ENCODE measurements at regions not wholly inside any gene's neighbourhood (a gene's known extent, or its start where the extent isn't known, plus 50 kb on each side); places are given as distances from the start of the nearest gene placed in this dataset.
A peak's percentile ranks its signal among the peaks of the same experiment; 100 is the strongest.

DNA sequence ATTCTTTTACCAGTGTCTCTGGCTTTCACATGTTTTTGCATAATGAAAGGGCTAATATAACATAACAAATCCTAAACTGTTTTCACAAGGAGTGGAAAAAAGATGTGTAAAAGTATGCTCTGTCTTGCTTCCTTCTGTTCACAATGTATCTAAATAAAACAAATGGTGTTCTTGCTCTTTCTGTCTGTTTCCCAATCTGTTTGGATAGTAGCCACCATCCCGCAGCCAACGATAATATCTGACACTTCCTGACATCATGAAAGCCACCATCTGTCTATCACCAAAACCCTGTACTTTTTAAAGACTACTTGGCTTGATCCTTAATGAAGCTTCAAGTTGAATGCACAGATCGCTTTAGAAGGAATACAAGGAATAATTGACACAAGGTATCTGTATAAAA lies 246.2 kb downstream of the ETV1 start:
- Histone ChIP-seq H3F3A (ENCODE audit: insufficient read depth) (peaks cover 14% of the 10 kb centered on the region; the same call in 1 of the 2 replicates), H3K9me2 (ENCODE audit: insufficient read depth) (no peaks in the 10 kb centered on the region; the same call in 1 of the 2 replicates), H3K79me2 (ENCODE audit: insufficient read depth) (no peaks in the 10 kb centered on the region), H3K9ac (no peak overlapping the region), H3K9me3 (ENCODE audit: low read depth) (no peaks in the 10 kb centered on the region), H3K4me3 (no peak overlapping the region), H3K4me1 (ENCODE audit: insufficient read depth) (peaks cover 23% of the 10 kb centered on the region), H3K36me3 (ENCODE audit: low read depth) (no peaks in the 10 kb centered on the region), H3K27me3 (replicated peaks; ENCODE audit: insufficient read depth) (no peaks in the 10 kb centered on the region), H3K27ac (no peak overlapping the region), H3K4me2 (ENCODE audit: unreplicated experiment) (no peak overlapping the region), H2AFZ (peak overlapping the region; percentile 61), H4K20me1 (ENCODE audit: insufficient read depth) (no peaks in the 10 kb centered on the region)
- DNase-seq: peak; percentile 9
- in situ Hi-C loops (cut with MboI): loop anchor here (25.0 kb wide), 1 partner anchor 944 kb away; no protein-coding TSS in a partner anchor
- TF ChIP-seq EZH2 (IDR thresholded peaks at IDR 0.05; ENCODE audit: insufficient read depth, poor library complexity, severe bottlenecking) (no peak), EZH2phosphoT487 (IDR thresholded peaks at IDR 0.05; ENCODE audit: insufficient read depth, low read depth) (no peak)
- 33 to 41% methylated on average over 3 of the region's 3 CpGs for WGBS, 2 experiments (ENCODE audit: low coverage in 1 of 2, low lambda C conversion rate in 2 of 2, missing lambda C conversion rate in 2 of 2)

GRCh38 chr7:13745530-13745929 lies 243.9 kb downstream of the ETV1 start:
- 93 to 97% methylated on average over 1 of the region's 1 CpG for WGBS, 2 experiments (ENCODE audit: low coverage in 1 of 2, low lambda C conversion rate in 2 of 2, missing lambda C conversion rate in 2 of 2)
- no peak for DNase-seq

DNA sequence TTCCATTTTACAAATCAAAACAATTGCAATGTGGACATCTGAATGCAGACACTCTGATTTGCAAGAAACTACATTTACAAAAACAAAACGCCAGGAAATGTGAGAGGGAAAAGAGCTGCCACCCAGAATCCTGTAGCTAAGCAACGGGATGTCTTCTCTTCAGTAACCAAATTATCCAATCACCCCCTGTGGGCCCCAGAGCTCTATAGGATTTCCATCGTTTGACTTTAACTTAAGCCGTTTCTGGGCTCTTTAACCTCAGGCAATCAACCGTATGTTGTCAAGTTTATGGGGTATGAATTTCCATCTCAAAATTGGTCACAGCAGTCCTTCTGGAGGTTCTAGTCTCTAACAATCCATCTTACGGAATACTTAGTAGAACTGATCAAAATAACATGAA lies 240.5 kb downstream of the ETV1 start:
- no peaks in the 10 kb centered on the region for H3K36me3 ChIP-seq (ENCODE audit: low read depth)
- no peak overlapping the region for H3K4me2 ChIP-seq (ENCODE audit: unreplicated experiment)
- H2AFZ ChIP-seq: peak overlapping the region; percentile 53
- no peak overlapping the region for H3K4me3 ChIP-seq
- 21 to 29% methylated on average over 6 of the region's 6 CpGs for WGBS, 2 experiments (ENCODE audit: low coverage in 1 of 2, low lambda C conversion rate in 2 of 2, missing lambda C conversion rate in 2 of 2)
- H4K20me1 ChIP-seq (ENCODE audit: insufficient read depth): no peaks in the 10 kb centered on the region
- no peaks in the 10 kb centered on the region for H3K9me3 ChIP-seq (ENCODE audit: low read depth)
- no peaks in the 10 kb centered on the region for H3K79me2 ChIP-seq (ENCODE audit: insufficient read depth)
- no peaks in the 10 kb centered on the region; the same call in 1 of the 2 replicates for H3K9me2 ChIP-seq (ENCODE audit: insufficient read depth)
- TF ChIP-seq EZH2phosphoT487 (IDR thresholded peaks at IDR 0.05; ENCODE audit: insufficient read depth, low read depth): no peak
- TF ChIP-seq EZH2 (IDR thresholded peaks at IDR 0.05; ENCODE audit: insufficient read depth, poor library complexity, severe bottlenecking): no peak
- no peak overlapping the region for H3K27ac ChIP-seq
- DNase-seq: no peak
- H3K9ac ChIP-seq: no peak overlapping the region
- in situ Hi-C loops (cut with MboI): loop anchor here (25.0 kb wide), 1 partner anchor 938 kb away; no protein-coding TSS in a partner anchor
- H3K27me3 ChIP-seq (replicated peaks; ENCODE audit: insufficient read depth): no peaks in the 10 kb centered on the region
- no peaks in the 10 kb centered on the region for H3F3A ChIP-seq (ENCODE audit: insufficient read depth)
- no peaks in the 10 kb centered on the region for H3K4me1 ChIP-seq (ENCODE audit: insufficient read depth)

More at GRCh38 chr7:13745530-13745929, 243.9 kb downstream of the ETV1 start:
- in situ Hi-C loops (cut with MboI): loop anchor here (25.0 kb wide), 1 partner anchor 942 kb away; no protein-coding TSS in a partner anchor
- Histone ChIP-seq H3K4me3 (no peak overlapping the region), H3K9me2 (ENCODE audit: insufficient read depth) (no peaks in the 10 kb centered on the region; the same call in 1 of the 2 replicates), H3K27me3 (replicated peaks; ENCODE audit: insufficient read depth) (no peaks in the 10 kb centered on the region), H3F3A (ENCODE audit: insufficient read depth) (peaks cover 14% of the 10 kb centered on the region; the same call in 1 of the 2 replicates), H3K9ac (no peak overlapping the region), H3K9me3 (ENCODE audit: low read depth) (no peaks in the 10 kb centered on the region), H4K20me1 (ENCODE audit: insufficient read depth) (no peaks in the 10 kb centered on the region), H3K36me3 (ENCODE audit: low read depth) (no peaks in the 10 kb centered on the region), H2AFZ (no peak overlapping the region), H3K27ac (no peak overlapping the region), H3K4me1 (ENCODE audit: insufficient read depth) (peaks cover 23% of the 10 kb centered on the region), H3K79me2 (ENCODE audit: insufficient read depth) (no peaks in the 10 kb centered on the region), H3K4me2 (ENCODE audit: unreplicated experiment) (no peak overlapping the region)
- TF ChIP-seq EZH2 (IDR thresholded peaks at IDR 0.05; ENCODE audit: insufficient read depth, poor library complexity, severe bottlenecking) (no peak), EZH2phosphoT487 (IDR thresholded peaks at IDR 0.05; ENCODE audit: insufficient read depth, low read depth) (no peak)

DNA sequence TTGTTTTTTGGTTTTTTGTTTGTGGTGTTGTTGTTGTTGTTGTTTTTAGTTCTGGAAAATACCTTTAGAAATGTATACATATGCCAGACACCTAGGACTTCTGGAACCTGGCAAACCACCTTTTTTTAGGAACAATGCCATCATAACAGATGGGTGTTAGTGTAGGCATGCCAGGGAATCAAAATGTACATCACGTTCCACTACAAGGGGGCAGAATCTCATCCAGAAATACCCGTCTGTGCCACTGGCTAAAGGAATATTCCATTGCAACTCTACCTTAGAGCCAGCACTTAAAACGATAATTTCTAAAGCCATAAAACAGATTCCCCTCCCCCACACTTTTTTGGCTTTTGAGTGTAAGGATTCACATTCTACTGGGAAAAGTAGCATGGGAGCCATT lies 239.8 kb downstream of the ETV1 start:
- H4K20me1 ChIP-seq (ENCODE audit: insufficient read depth): no peaks in the 10 kb centered on the region
- no peaks in the 10 kb centered on the region for H3K27me3 ChIP-seq (replicated peaks; ENCODE audit: insufficient read depth)
- 0 out of 2 replicates have a peak overlapping the region, but pooled peaks have one; percentile 53 for H2AFZ ChIP-seq
- WGBS, 2 experiments (ENCODE audit: low coverage in 1 of 2, low lambda C conversion rate in 2 of 2, missing lambda C conversion rate in 2 of 2): 88 to 94% methylated on average over 3 of the region's 3 CpGs
- H3K4me3 ChIP-seq: no peak overlapping the region
- H3K79me2 ChIP-seq (ENCODE audit: insufficient read depth): no peaks in the 10 kb centered on the region
- in situ Hi-C loops (cut with MboI): loop anchor here (25.0 kb wide), 1 partner anchor 938 kb away; no protein-coding TSS in a partner anchor
- H3K9me3 ChIP-seq (ENCODE audit: low read depth): no peaks in the 10 kb centered on the region
- no peak overlapping the region for H3K27ac ChIP-seq
- no peak for TF ChIP-seq EZH2 (IDR thresholded peaks at IDR 0.05; ENCODE audit: insufficient read depth, poor library complexity, severe bottlenecking)
- no peak for TF ChIP-seq EZH2phosphoT487 (IDR thresholded peaks at IDR 0.05; ENCODE audit: insufficient read depth, low read depth)
- no peaks in the 10 kb centered on the region for H3K4me1 ChIP-seq (ENCODE audit: insufficient read depth)
- no peaks in the 10 kb centered on the region for H3F3A ChIP-seq (ENCODE audit: insufficient read depth)
- H3K4me2 ChIP-seq (ENCODE audit: unreplicated experiment): no peak overlapping the region
- H3K9ac ChIP-seq: no peak overlapping the region
- H3K9me2 ChIP-seq (ENCODE audit: insufficient read depth): no peaks in the 10 kb centered on the region; the same call in 1 of the 2 replicates
- H3K36me3 ChIP-seq (ENCODE audit: low read depth): no peaks in the 10 kb centered on the region
- no peak for DNase-seq

All from GM23248 (cell line).